Left renal cortex interstitium (tissue), 4 donors: ENCODE measurements at regions not wholly inside any gene's neighbourhood (a gene's known extent, or its start where the extent isn't known, plus 50 kb on each side); places are given as distances from the start of the nearest gene placed in this dataset.

Experiments
- DNase-seq, 4 donors: peaks; one replicate each; pipeline ENCODE4 v3.0.0-alpha.2; 2013; ENCODE audit warnings: low read depth in 4 of 4, low spot score in 2 of 4, missing footprints in 1 of 4

- no peak for DNase-seq
These were observed 733.3 kb downstream of the HACE1 start for GRCh38 chr6:104126315-104127005.

GRCh38 chr6:104123227-104123626, 736.5 kb downstream of the HACE1 start:
- DNase-seq = no peak

GRCh38 chr6:104118274-104118673, 741.4 kb downstream of the HACE1 start:
- no peak for DNase-seq

- no peak for DNase-seq
These were observed 749.9 kb downstream of the HACE1 start for GRCh38 chr6:104109806-104110205.

GRCh38 chr6:104108634-104109033, 751.1 kb downstream of the HACE1 start:
- no peak for DNase-seq

- no peak for DNase-seq
These were observed 763.9 kb downstream of the HACE1 start for GRCh38 chr6:104095661-104096416.

- DNase-seq = no peak
These were observed 772.0 kb downstream of the HACE1 start for GRCh38 chr6:104087765-104088164.

GRCh38 chr6:104068281-104068680, 791.4 kb downstream of the HACE1 start:
- DNase-seq = no peak

- DNase-seq = no peak
These were observed 794.8 kb downstream of the HACE1 start for GRCh38 chr6:104064876-104065275.

GRCh38 chr6:104050455-104050854, 809.3 kb downstream of the HACE1 start:
- DNase-seq = no peak

GRCh38 chr6:104046426-104046825, 813.3 kb downstream of the HACE1 start:
- no peak for DNase-seq

- no peak for DNase-seq
These were observed 828.4 kb downstream of the HACE1 start for GRCh38 chr6:104031346-104031745.

GRCh38 chr6:104022126-104022525, 837.6 kb downstream of the HACE1 start:
- no peak for DNase-seq

- no peak for DNase-seq
These were observed 840.5 kb downstream of the HACE1 start for GRCh38 chr6:104019075-104019753.

- no peak for DNase-seq
These were observed 842.0 kb downstream of the HACE1 start for GRCh38 chr6:104017410-104018381.

GRCh38 chr6:104014163-104014959, 845.4 kb downstream of the HACE1 start:
- no peak for DNase-seq

- DNase-seq = no peak
These were observed 846.3 kb downstream of the HACE1 start for GRCh38 chr6:104013312-104013971.

GRCh38 chr6:104010897-104011296, 848.8 kb downstream of the HACE1 start:
- DNase-seq = no peak
